ENCODE measurements at regions not wholly inside any gene's neighbourhood (a gene's known extent, or its start where the extent isn't known, plus 50 kb on each side); places are given as distances from the start of the nearest gene placed in this dataset.

- Histone ChIP-seq H3K4me1 (ENCODE audit: control insufficient read depth in 1 of 2, insufficient read depth in 2 of 2, low read length in 2 of 2) (no peaks in the 10 kb centered on the region), H3K36me3 (ENCODE audit: control insufficient read depth in 1 of 2, insufficient read depth in 2 of 2, low read length in 1 of 2) (no peaks in the 10 kb centered on the region), H3K9me3 (ENCODE audit: control insufficient read depth, low read length) (no peaks in the 10 kb centered on the region), H3K27me3 (ENCODE audit: control insufficient read depth in 1 of 2, insufficient read depth in 2 of 2, low read length in 1 of 2) (no peaks in the 10 kb centered on the region), H3K27ac (ENCODE audit: low read depth in 1 of 2, low read length in 2 of 2) (no peak overlapping the region), H3K4me3 (ENCODE audit: low read length in 2 of 2) (no peak overlapping the region)
- ATAC-seq (ENCODE audit: low FRiP score): no peak
- DNase-seq: no peak
- intact Hi-C loops (cut with DNase I): no loop called here
- WGBS, 2 donors: 91 to 93% methylated on average over 2 of the region's 2 CpGs
Observed at GRCh38 chr1:170385750-170386149, 146.2 kb upstream of the GORAB start.

GRCh38 chr1:170388489-170388888 is 143.5 kb upstream of the GORAB start:
- no peaks in the 10 kb centered on the region for H3K27me3 ChIP-seq (ENCODE audit: control insufficient read depth in 1 of 2, insufficient read depth in 2 of 2, low read length in 1 of 2)
- H3K9me3 ChIP-seq (ENCODE audit: control insufficient read depth, low read length): no peaks in the 10 kb centered on the region
- 42 to 54% methylated on average over 2 of the region's 2 CpGs for WGBS, 2 donors
- no peak for DNase-seq
- ATAC-seq (ENCODE audit: low FRiP score): no peak
- H3K27ac ChIP-seq (ENCODE audit: low read depth in 1 of 2, low read length in 2 of 2): no peak overlapping the region
- H3K4me3 ChIP-seq (ENCODE audit: low read length in 2 of 2): no peak overlapping the region
- H3K4me1 ChIP-seq (ENCODE audit: control insufficient read depth in 1 of 2, insufficient read depth in 2 of 2, low read length in 2 of 2): no peaks in the 10 kb centered on the region
- no peaks in the 10 kb centered on the region for H3K36me3 ChIP-seq (ENCODE audit: control insufficient read depth in 1 of 2, insufficient read depth in 2 of 2, low read length in 1 of 2)
- intact Hi-C loops (cut with DNase I): no loop called here

- 93 to 95% methylated on average over 2 of the region's 2 CpGs for WGBS, 2 donors
- H3K27ac ChIP-seq (ENCODE audit: low read depth in 1 of 2, low read length in 2 of 2): no peak overlapping the region
- no peaks in the 10 kb centered on the region for H3K36me3 ChIP-seq (ENCODE audit: control insufficient read depth in 1 of 2, insufficient read depth in 2 of 2, low read length in 1 of 2)
- no peak for ATAC-seq (ENCODE audit: low FRiP score)
- H3K27me3 ChIP-seq (ENCODE audit: control insufficient read depth in 1 of 2, insufficient read depth in 2 of 2, low read length in 1 of 2): no peaks in the 10 kb centered on the region
- H3K4me1 ChIP-seq (ENCODE audit: control insufficient read depth in 1 of 2, insufficient read depth in 2 of 2, low read length in 2 of 2): no peaks in the 10 kb centered on the region
- intact Hi-C loops (cut with DNase I): no loop called here
- H3K4me3 ChIP-seq (ENCODE audit: low read length in 2 of 2): no peak overlapping the region
- no peak for DNase-seq
- H3K9me3 ChIP-seq (ENCODE audit: control insufficient read depth, low read length): no peaks in the 10 kb centered on the region
Observed at GRCh38 chr1:170395149-170395548, 136.8 kb upstream of the GORAB start.

GRCh38 chr1:170397061-170397460 is 134.9 kb upstream of the GORAB start:
- Histone ChIP-seq H3K27me3 (ENCODE audit: control insufficient read depth in 1 of 2, insufficient read depth in 2 of 2, low read length in 1 of 2) (no peaks in the 10 kb centered on the region), H3K4me1 (ENCODE audit: control insufficient read depth in 1 of 2, insufficient read depth in 2 of 2, low read length in 2 of 2) (no peaks in the 10 kb centered on the region), H3K27ac (ENCODE audit: low read depth in 1 of 2, low read length in 2 of 2) (no peak overlapping the region), H3K9me3 (ENCODE audit: control insufficient read depth, low read length) (no peaks in the 10 kb centered on the region), H3K4me3 (ENCODE audit: low read length in 2 of 2) (no peak overlapping the region), H3K36me3 (ENCODE audit: control insufficient read depth in 1 of 2, insufficient read depth in 2 of 2, low read length in 1 of 2) (no peaks in the 10 kb centered on the region)
- DNase-seq: no peak
- intact Hi-C loops (cut with DNase I): no loop called here
- ATAC-seq (ENCODE audit: low FRiP score): peak; percentile 22

GRCh38 chr1:170402476-170403311 is 129.3 kb upstream of the GORAB start:
- Histone ChIP-seq H3K27ac (ENCODE audit: low read depth in 1 of 2, low read length in 2 of 2) (no peak overlapping the region), H3K36me3 (ENCODE audit: control insufficient read depth in 1 of 2, insufficient read depth in 2 of 2, low read length in 1 of 2) (no peaks in the 10 kb centered on the region), H3K4me1 (ENCODE audit: control insufficient read depth in 1 of 2, insufficient read depth in 2 of 2, low read length in 2 of 2) (peaks cover 0 to 3% of the 10 kb centered on the region in 2 donors), H3K4me3 (ENCODE audit: low read length in 2 of 2) (no peak overlapping the region), H3K9me3 (ENCODE audit: control insufficient read depth, low read length) (peaks cover 1% of the 10 kb centered on the region), H3K27me3 (ENCODE audit: control insufficient read depth in 1 of 2, insufficient read depth in 2 of 2, low read length in 1 of 2) (no peaks in the 10 kb centered on the region)
- 62 to 76% methylated on average over 4 of the region's 4 CpGs for WGBS, 2 donors
- intact Hi-C loops (cut with DNase I): no loop called here
- DNase-seq (no peak), ATAC-seq (ENCODE audit: low FRiP score) (peak; percentile 82)

- WGBS, 2 donors: 16 to 25% methylated on average over 2 of the region's 2 CpGs
Observed at GRCh38 chr1:170407138-170407537, 124.8 kb upstream of the GORAB start.

GRCh38 chr1:170407581-170407980 is 124.4 kb upstream of the GORAB start:
- H3K36me3 ChIP-seq (ENCODE audit: control insufficient read depth in 1 of 2, insufficient read depth in 2 of 2, low read length in 1 of 2): no peaks in the 10 kb centered on the region
- WGBS, 2 donors: 54 to 59% methylated on average over 1 of the region's 1 CpG
- peaks cover 1% of the 10 kb centered on the region for H3K9me3 ChIP-seq (ENCODE audit: control insufficient read depth, low read length)
- no peak overlapping the region for H3K4me3 ChIP-seq (ENCODE audit: low read length in 2 of 2)
- H3K27me3 ChIP-seq (ENCODE audit: control insufficient read depth in 1 of 2, insufficient read depth in 2 of 2, low read length in 1 of 2): no peaks in the 10 kb centered on the region
- ATAC-seq (ENCODE audit: low FRiP score) (no peak), DNase-seq (no peak)
- intact Hi-C loops (cut with DNase I): loop anchor here in 1 of 2 donors (5.0 kb wide), 1 partner anchor 100 kb away; no protein-coding TSS in a partner anchor
- H3K4me1 ChIP-seq (ENCODE audit: control insufficient read depth in 1 of 2, insufficient read depth in 2 of 2, low read length in 2 of 2): peaks cover 0 to 7% of the 10 kb centered on the region in 2 donors
- H3K27ac ChIP-seq (ENCODE audit: low read depth in 1 of 2, low read length in 2 of 2): no peak overlapping the region

More at GRCh38 chr1:170407138-170407537, 124.8 kb upstream of the GORAB start:
- Histone ChIP-seq H3K27ac (ENCODE audit: low read depth in 1 of 2, low read length in 2 of 2) (no peak overlapping the region), H3K9me3 (ENCODE audit: control insufficient read depth, low read length) (peaks cover 1% of the 10 kb centered on the region), H3K36me3 (ENCODE audit: control insufficient read depth in 1 of 2, insufficient read depth in 2 of 2, low read length in 1 of 2) (no peaks in the 10 kb centered on the region), H3K4me3 (ENCODE audit: low read length in 2 of 2) (no peak overlapping the region), H3K27me3 (ENCODE audit: control insufficient read depth in 1 of 2, insufficient read depth in 2 of 2, low read length in 1 of 2) (no peaks in the 10 kb centered on the region), H3K4me1 (ENCODE audit: control insufficient read depth in 1 of 2, insufficient read depth in 2 of 2, low read length in 2 of 2) (peaks cover 0 to 7% of the 10 kb centered on the region in 2 donors)
- ATAC-seq (ENCODE audit: low FRiP score): no peak
- intact Hi-C loops (cut with DNase I): loop anchor here in 1 of 2 donors (5.0 kb wide), 1 partner anchor 100 kb away; no protein-coding TSS in a partner anchor
- DNase-seq: no peak

GRCh38 chr1:170410401-170411166 is 121.4 kb upstream of the GORAB start:
- intact Hi-C loops (cut with DNase I): loop anchor here (5.0 to 10.0 kb wide), 3 partner anchors 122 to 336 kb away; partner anchors contain the start of genes GORAB (in 1 of the 2), KIFAP3 (in 1 of the 2) and PRRX1 (in 1 of the 2)
- peak overlapping the region in 1 of 2 donors; percentile 51 for H3K27ac ChIP-seq (ENCODE audit: low read depth in 1 of 2, low read length in 2 of 2)
- no peak for DNase-seq

More at GRCh38 chr1:170410401-170411166, 121.4 kb upstream of the GORAB start:
- H3K27me3 ChIP-seq (ENCODE audit: control insufficient read depth in 1 of 2, insufficient read depth in 2 of 2, low read length in 1 of 2): no peaks in the 10 kb centered on the region
- H3K4me1 ChIP-seq (ENCODE audit: control insufficient read depth in 1 of 2, insufficient read depth in 2 of 2, low read length in 2 of 2): peaks cover 1 to 3% of the 10 kb centered on the region in 2 donors
- no peak overlapping the region for H3K4me3 ChIP-seq (ENCODE audit: low read length in 2 of 2)
- ATAC-seq (ENCODE audit: low FRiP score): peak; percentile 77
- peaks cover 1% of the 10 kb centered on the region for H3K9me3 ChIP-seq (ENCODE audit: control insufficient read depth, low read length)
- no peaks in the 10 kb centered on the region for H3K36me3 ChIP-seq (ENCODE audit: control insufficient read depth in 1 of 2, insufficient read depth in 2 of 2, low read length in 1 of 2)
- 0 to 8% methylated on average over 2 of the region's 2 CpGs for WGBS, 2 donors
